Spleen (tissue), 7 donors: ENCODE measurements at regions not wholly inside any gene's neighbourhood (a gene's known extent, or its start where the extent isn't known, plus 50 kb on each side); places are given as distances from the start of the nearest gene placed in this dataset.

Source experiments
- POLR2A ChIP-seq, 3 donors: fragments of 450-650 bp; IDR thresholded peaks; one replicate each; pipeline ENCODE4 v1.5.1; 2017; ENCODE audit warnings: antibody characterized with exemption in 3 of 3, mild to moderate bottlenecking in 1 of 3
- TF ChIP-seq, protein P1 (sequence below), 11 experiments: fragments of 200-600 bp in 7 of 11; fragments of 450-650 bp in 4 of 11; sonication (generic) in 4 of 11; IDR thresholded peaks in 8 of 11; conservative IDR thresholded peaks in 3 of 11; 1 replicate in 7 of 11; 2 replicates in 4 of 11; pipeline versions ENCODE4 v1.4.0 to v1.8.0; 2016 to 2021; ENCODE audit warnings: antibody characterized with exemption in 11 of 11, inconsistent platforms in 4 of 11, mild to moderate bottlenecking in 1 of 11
- donor health status: DM: no; HTN: no; CAD: no; lungs with moderate emphysema.
- donor health status: DM: no; HTN: no; CAD: no.
- donor health status: DM: no; HTN: no; CAD: no.

DNA sequence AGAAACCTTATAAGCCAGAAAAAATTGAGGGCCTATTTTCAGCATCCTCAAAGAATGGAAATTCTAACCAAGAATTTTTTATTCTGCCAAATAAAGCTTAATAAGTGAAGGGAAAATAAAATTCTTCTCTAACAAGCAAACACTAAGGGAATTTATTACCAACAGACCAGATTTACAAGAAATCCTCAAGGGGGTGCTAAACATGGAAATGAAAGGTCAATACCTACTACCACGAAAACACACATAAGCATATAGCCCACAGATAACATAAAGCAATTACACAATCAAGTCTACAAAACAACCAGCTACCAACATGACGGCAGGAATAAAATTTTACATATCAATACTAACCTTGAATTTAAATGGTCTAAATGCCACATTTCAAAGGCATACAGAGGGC is 883.5 kb downstream of the SI start:
- TF ChIP-seq, protein P1, sequence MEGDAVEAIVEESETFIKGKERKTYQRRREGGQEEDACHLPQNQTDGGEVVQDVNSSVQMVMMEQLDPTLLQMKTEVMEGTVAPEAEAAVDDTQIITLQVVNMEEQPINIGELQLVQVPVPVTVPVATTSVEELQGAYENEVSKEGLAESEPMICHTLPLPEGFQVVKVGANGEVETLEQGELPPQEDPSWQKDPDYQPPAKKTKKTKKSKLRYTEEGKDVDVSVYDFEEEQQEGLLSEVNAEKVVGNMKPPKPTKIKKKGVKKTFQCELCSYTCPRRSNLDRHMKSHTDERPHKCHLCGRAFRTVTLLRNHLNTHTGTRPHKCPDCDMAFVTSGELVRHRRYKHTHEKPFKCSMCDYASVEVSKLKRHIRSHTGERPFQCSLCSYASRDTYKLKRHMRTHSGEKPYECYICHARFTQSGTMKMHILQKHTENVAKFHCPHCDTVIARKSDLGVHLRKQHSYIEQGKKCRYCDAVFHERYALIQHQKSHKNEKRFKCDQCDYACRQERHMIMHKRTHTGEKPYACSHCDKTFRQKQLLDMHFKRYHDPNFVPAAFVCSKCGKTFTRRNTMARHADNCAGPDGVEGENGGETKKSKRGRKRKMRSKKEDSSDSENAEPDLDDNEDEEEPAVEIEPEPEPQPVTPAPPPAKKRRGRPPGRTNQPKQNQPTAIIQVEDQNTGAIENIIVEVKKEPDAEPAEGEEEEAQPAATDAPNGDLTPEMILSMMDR (IDR thresholded peaks at IDR 0.05 in 8 of 11, conservative IDR thresholded peaks at IDR 0.05 in 3 of 11): no peak
- no peak for TF ChIP-seq POLR2A (IDR thresholded peaks at IDR 0.05)
